ENCODE measurements at regions not wholly inside any gene's neighbourhood (a gene's known extent, or its start where the extent isn't known, plus 50 kb on each side); places are given as distances from the start of the nearest gene placed in this dataset.

- WGBS, 2 donors = 40 to 74% methylated on average over 4 to 9 of the region's 10 CpGs
- H3K4me3 ChIP-seq = no peak overlapping the region
- no peak for TF ChIP-seq POLR2A (IDR thresholded peaks at IDR 0.05)
- TF ChIP-seq POLR2AphosphoS5 (IDR thresholded peaks at IDR 0.05) = no peak
- no peak for TF ChIP-seq EP300 (IDR thresholded peaks at IDR 0.05)
- TF ChIP-seq CTCF (IDR thresholded peaks at IDR 0.05) = no peak
- peak overlapping the region in 2 of 4 donors; percentile 37 to 64 for H3K27ac ChIP-seq
- H3K27me3 ChIP-seq = no peaks in the 10 kb centered on the region
- no peak for ATAC-seq (ENCODE audit: low FRiP score in 2 of 2)
- H3K4me1 ChIP-seq = peaks cover 4 to 13% (median 8%) of the 10 kb centered on the region in 4 donors
- no peak for DNase-seq
- no peaks in the 10 kb centered on the region for H3K9me3 ChIP-seq
- H3K36me3 ChIP-seq = no peaks in the 10 kb centered on the region
Observed at GRCh38 chr19:31908496-31909225, 436.7 kb upstream of the ZNF507 start.

- H3K9me3 ChIP-seq = no peaks in the 10 kb centered on the region
- H3K27me3 ChIP-seq = no peaks in the 10 kb centered on the region
- no peak overlapping the region for H3K27ac ChIP-seq
- H3K4me3 ChIP-seq = no peak overlapping the region
- peaks cover 4 to 13% (median 8%) of the 10 kb centered on the region in 4 donors for H3K4me1 ChIP-seq
- H3K36me3 ChIP-seq = no peaks in the 10 kb centered on the region
- WGBS, 2 donors = 62 to 76% methylated on average over 5 to 6 of the region's 6 CpGs
- DNase-seq = no peak
- ATAC-seq (ENCODE audit: low FRiP score in 2 of 2) = no peak
- TF ChIP-seq POLR2AphosphoS5 (IDR thresholded peaks at IDR 0.05) (no peak), POLR2A (IDR thresholded peaks at IDR 0.05) (no peak), CTCF (IDR thresholded peaks at IDR 0.05) (no peak), EP300 (IDR thresholded peaks at IDR 0.05) (no peak)
Observed at GRCh38 chr19:31910224-31910623, 435.2 kb upstream of the ZNF507 start.

GRCh38 chr19:31911577-31911976, 433.8 kb upstream of the ZNF507 start:
- TF ChIP-seq CTCF (IDR thresholded peaks at IDR 0.05) (no peak), POLR2A (IDR thresholded peaks at IDR 0.05) (no peak)

GRCh38 chr19:31913103-31913661, 432.2 kb upstream of the ZNF507 start:
- H3K4me3 ChIP-seq = no peak overlapping the region
- no peak for TF ChIP-seq EP300 (IDR thresholded peaks at IDR 0.05)
- TF ChIP-seq POLR2AphosphoS5 (IDR thresholded peaks at IDR 0.05) = no peak
- TF ChIP-seq CTCF (IDR thresholded peaks at IDR 0.05) = no peak
- TF ChIP-seq POLR2A (IDR thresholded peaks at IDR 0.05) = no peak
- no peaks in the 10 kb centered on the region for H3K27me3 ChIP-seq
- DNase-seq (no peak), ATAC-seq (ENCODE audit: low FRiP score in 2 of 2) (no peak)
- no peaks in the 10 kb centered on the region for H3K4me1 ChIP-seq
- H3K36me3 ChIP-seq = no peaks in the 10 kb centered on the region
- no peak overlapping the region for H3K27ac ChIP-seq
- no peaks in the 10 kb centered on the region for H3K9me3 ChIP-seq
- WGBS, 2 donors = 62 to 67% methylated on average over 7 of the region's 7 CpGs

More at GRCh38 chr19:31911577-31911976, 433.8 kb upstream of the ZNF507 start:
- ATAC-seq (ENCODE audit: low FRiP score in 2 of 2) (no peak), DNase-seq (no peak)
- no peak overlapping the region for H3K27ac ChIP-seq
- H3K36me3 ChIP-seq = no peaks in the 10 kb centered on the region
- peaks cover 0 to 3% (median 3%) of the 10 kb centered on the region in 4 donors for H3K4me1 ChIP-seq
- WGBS, 2 donors = 79 to 82% methylated on average over 6 of the region's 6 CpGs
- no peak overlapping the region for H3K4me3 ChIP-seq
- no peaks in the 10 kb centered on the region for H3K9me3 ChIP-seq
- no peaks in the 10 kb centered on the region for H3K27me3 ChIP-seq

GRCh38 chr19:31930401-31930800, 415.0 kb upstream of the ZNF507 start:
- WGBS, 2 donors = 78 to 82% methylated on average over 2 of the region's 2 CpGs
- no peaks in the 10 kb centered on the region for H3K27me3 ChIP-seq
- no peaks in the 10 kb centered on the region for H3K36me3 ChIP-seq
- H3K27ac ChIP-seq = no peak overlapping the region
- TF ChIP-seq CTCF (IDR thresholded peaks at IDR 0.05) = no peak
- TF ChIP-seq POLR2AphosphoS5 (IDR thresholded peaks at IDR 0.05) = no peak
- TF ChIP-seq POLR2A (IDR thresholded peaks at IDR 0.05) = no peak
- TF ChIP-seq EP300 (IDR thresholded peaks at IDR 0.05) = no peak
- no peak for ATAC-seq (ENCODE audit: low FRiP score in 2 of 2)
- H3K9me3 ChIP-seq = no peaks in the 10 kb centered on the region
- DNase-seq = no peak
- no peak overlapping the region for H3K4me3 ChIP-seq
- no peaks in the 10 kb centered on the region for H3K4me1 ChIP-seq

Measured in upper lobe of left lung (tissue), 6 donors.